IMR-90 (cell line): ENCODE measurements at regions not wholly inside any gene's neighbourhood (a gene's known extent, or its start where the extent isn't known, plus 50 kb on each side); places are given as distances from the start of the nearest gene placed in this dataset.

Experiments used
- ATAC-seq: fragments of 200-7000 bp; cut with Tn5 transposase; 2 replicates; pipeline ENCODE4 v1.9.1; 2020; ENCODE audit warnings: low read depth, mild to moderate bottlenecking, moderate library complexity
- BruUV-seq: library from RNA; stranded (reverse); fragments of 400-500 nt; replicated peaks from 2 replicates; lab custom pipeline; 2021; lab: Mats Ljungman, UMichigan
- CTCF ChIA-PET: fragments of 300-600 bp; formaldehyde crosslinking; extraction: SDS; loops from one replicate; lab custom pipeline; 2021; ENCODE audit warnings: antibody characterized with exemption; lab: Yijun Ruan, JAX
- POLR2A ChIA-PET: fragments of 300-600 bp; sonication (Branson Sonifier 250); formaldehyde crosslinking; loops from one replicate; lab custom pipeline; 2022; ENCODE audit warnings: antibody characterized with exemption; ENCODE audit not compliant: unreplicated experiment; lab: Charles Lee
- DNase-seq: peaks from one replicate; pipeline ENCODE4 v3.0.0; 2013
- H2AFZ ChIP-seq: replicated peaks from 2 replicates; pipeline ENCODE3; 2013; ENCODE audit warnings: low read length, mild to moderate bottlenecking; ENCODE audit not compliant: poor library complexity
- H2AK5ac ChIP-seq: 2 replicates; pipeline ENCODE4 v1.6.1; 2013; ENCODE audit warnings: low read depth, low read length, inconsistent platforms
- H2AK9ac ChIP-seq: replicated peaks from 2 replicates; pipeline ENCODE3; 2013; ENCODE audit warnings: mild to moderate bottlenecking, low read depth, low read length, moderate library complexity; ENCODE audit not compliant: poor library complexity
- H2BK120ac ChIP-seq: 2 replicates; pipeline ENCODE4 v1.6.1; 2013; ENCODE audit warnings: low read depth, low read length, inconsistent platforms
- H2BK15ac ChIP-seq: 3 replicates; pipeline ENCODE4 v1.6.1; 2013; ENCODE audit warnings: low read depth, low read length, inconsistent platforms
- H2BK20ac ChIP-seq: 2 replicates; pipeline ENCODE4 v1.6.1; 2013; ENCODE audit warnings: low read depth, mild to moderate bottlenecking, inconsistent platforms, low read length, moderate library complexity
- H2BK5ac ChIP-seq: 2 replicates; pipeline ENCODE4 v1.6.1; 2013; ENCODE audit warnings: mild to moderate bottlenecking, low read depth, low read length, inconsistent platforms; ENCODE audit not compliant: poor library complexity, severe bottlenecking
- H3K14ac ChIP-seq: replicated peaks from 2 replicates; pipeline ENCODE4 v1.6.1; 2013; ENCODE audit warnings: low read depth, low read length, inconsistent platforms
- H3K18ac ChIP-seq: 2 replicates; pipeline ENCODE4 v1.6.1; 2013; ENCODE audit warnings: low read depth, low read length, control low read depth
- H3K23ac ChIP-seq: 2 replicates; pipeline ENCODE4 v1.6.1; 2013; ENCODE audit warnings: low read depth, low read length, inconsistent platforms
- H3K27ac ChIP-seq: 2 replicates; pipeline ENCODE4 v1.5.1; 2013; ENCODE audit warnings: mild to moderate bottlenecking, control low read depth, low read length; ENCODE audit not compliant: insufficient read depth
- H3K27me3 ChIP-seq: 2 replicates; pipeline ENCODE4 v1.6.1; 2013; ENCODE audit warnings: low read length; ENCODE audit not compliant: control insufficient read depth, insufficient read depth
- H3K36me3 ChIP-seq: 2 replicates; pipeline ENCODE4 v1.6.1; 2013; ENCODE audit warnings: low read length, mixed read lengths; ENCODE audit not compliant: control insufficient read depth, insufficient read depth
- H3K4ac ChIP-seq: 2 replicates; pipeline ENCODE4 v1.6.1; 2013; ENCODE audit warnings: low read depth, low read length, inconsistent platforms
- H3K4me1 ChIP-seq: 2 replicates; pipeline ENCODE4 v1.6.1; 2013; ENCODE audit warnings: low read length, mixed read lengths; ENCODE audit not compliant: control insufficient read depth, insufficient read depth
- H3K4me2 ChIP-seq: 2 replicates; pipeline ENCODE4 v1.6.1; 2013; ENCODE audit warnings: low read depth, mild to moderate bottlenecking, control low read depth, low read length, moderate library complexity
- H3K4me3 ChIP-seq: 2 replicates; pipeline ENCODE4 v1.5.1; 2013; ENCODE audit warnings: low read depth, mild to moderate bottlenecking, control low read depth, low read length, moderate library complexity; ENCODE audit not compliant: insufficient read depth
- H3K56ac ChIP-seq: 2 replicates; pipeline ENCODE4 v1.6.1; 2013; ENCODE audit warnings: low read length, inconsistent platforms; ENCODE audit not compliant: insufficient read depth; ENCODE audit errors: extremely low read depth
- H3K79me1 ChIP-seq, 2 experiments: 2 replicates each; pipeline ENCODE4 v1.6.1; 2013; ENCODE audit warnings: low read length in 2 of 2, inconsistent platforms in 1 of 2, low read depth in 1 of 2
- H3K9ac ChIP-seq: 2 replicates; pipeline ENCODE4 v1.6.1; 2013; ENCODE audit warnings: low read depth, low read length, control low read depth
- H3K9me1 ChIP-seq: 2 replicates; pipeline ENCODE4 v1.6.1; 2013; ENCODE audit warnings: low read length, inconsistent platforms; ENCODE audit not compliant: insufficient read depth
- H3K9me3 ChIP-seq: 2 replicates; pipeline ENCODE4 v1.6.1; 2013; ENCODE audit warnings: low read length; ENCODE audit not compliant: control insufficient read depth, insufficient read depth
- H4K20me1 ChIP-seq: 2 replicates; pipeline ENCODE4 v1.6.1; 2013; ENCODE audit warnings: low read length, inconsistent platforms; ENCODE audit not compliant: insufficient read depth
- H4K5ac ChIP-seq: 2 replicates; pipeline ENCODE4 v1.6.1; 2013; ENCODE audit warnings: mild to moderate bottlenecking, low read depth, low read length, control low read depth
- H4K8ac ChIP-seq, 2 experiments: 2 replicates each; pipeline ENCODE4 v1.6.1; 2013; ENCODE audit warnings: low read depth in 2 of 2, low read length in 2 of 2, control low read depth in 1 of 2, inconsistent platforms in 1 of 2
- H4K91ac ChIP-seq: 2 replicates; pipeline ENCODE4 v1.6.1; 2013; ENCODE audit warnings: low read depth, low read length, inconsistent platforms; ENCODE audit not compliant: insufficient read depth
- BHLHE40 ChIP-seq: fragments of 150-350 bp; IDR thresholded peaks from 2 replicates; pipeline ENCODE4 v1.6.1; 2016; ENCODE audit warnings: mild to moderate bottlenecking, low read depth, low read length
- CEBPB ChIP-seq: IDR thresholded peaks from 2 replicates; pipeline ENCODE4 v1.6.1; 2012; ENCODE audit warnings: low read depth, low read length, improper control_type of control experiment
- CHD1 ChIP-seq: IDR thresholded peaks from 2 replicates; pipeline ENCODE4 v1.6.1; 2012; ENCODE audit warnings: low read depth, low read length, improper control_type of control experiment
- ELK1 ChIP-seq: fragments of 150-350 bp; IDR thresholded peaks from 2 replicates; pipeline ENCODE4 v1.6.1; 2016; ENCODE audit warnings: low read depth, mild to moderate bottlenecking, low read length, moderate library complexity, borderline replicate concordance
- FOS ChIP-seq: fragments of 150-350 bp; IDR thresholded peaks from 2 replicates; pipeline ENCODE4 v1.6.1; 2016; ENCODE audit warnings: low read depth, low read length
- MAFK ChIP-seq: IDR thresholded peaks from 2 replicates; pipeline ENCODE4 v1.6.1; 2012; ENCODE audit warnings: low read depth, low read length, improper control_type of control experiment
- MAZ ChIP-seq: IDR thresholded peaks from 2 replicates; pipeline ENCODE4 v1.6.1; 2012; ENCODE audit warnings: low read depth, mild to moderate bottlenecking, low read length, improper control_type of control experiment, moderate library complexity, borderline replicate concordance
- MXI1 ChIP-seq: IDR thresholded peaks from 2 replicates; pipeline ENCODE4 v1.6.1; 2012; ENCODE audit warnings: low read depth, mild to moderate bottlenecking, low read length, moderate library complexity, borderline replicate concordance
- NFE2L2 ChIP-seq: fragments of 150-350 bp; IDR thresholded peaks from 2 replicates; pipeline ENCODE4 v1.6.1; 2016; ENCODE audit warnings: low read depth, mild to moderate bottlenecking, low read length
- POLR2A ChIP-seq: IDR thresholded peaks from 2 replicates; pipeline ENCODE4 v1.6.1; 2012; ENCODE audit warnings: mild to moderate bottlenecking, low read depth, low read length
- RAD21 ChIP-seq: IDR thresholded peaks from 2 replicates; pipeline ENCODE4 v1.6.1; 2012; ENCODE audit warnings: low read length, improper control_type of control experiment
- RFX5 ChIP-seq: IDR thresholded peaks from 2 replicates; pipeline ENCODE4 v1.8.0; 2012; ENCODE audit warnings: low read depth, mild to moderate bottlenecking, low read length, moderate library complexity
- SMC3 ChIP-seq: fragments of 150-350 bp; IDR thresholded peaks from 2 replicates; pipeline ENCODE4 v1.6.1; 2016; ENCODE audit warnings: low read depth, mild to moderate bottlenecking, antibody characterized with exemption, low read length, moderate library complexity
- USF2 ChIP-seq: fragments of 150-350 bp; IDR thresholded peaks from 2 replicates; pipeline ENCODE4 v1.6.1; 2017; ENCODE audit warnings: mild to moderate bottlenecking, antibody characterized with exemption, low read length, low read depth
- WGBS, 2 experiments: methylation state at CpG; one replicate each; pipeline versions ENCODE4 v1.1.5 to v1.1.7; 2013; ENCODE audit warnings: missing lambda C conversion rate in 2 of 2; ENCODE audit not compliant: insufficient read length in 1 of 2; ENCODE audit errors: extremely low coverage in 2 of 2; 5-methylcytosine and 5-hydroxymethylcytosine counted together
- dilution Hi-C: fragments of 300-500 bp; cut with HindIII; formaldehyde crosslinking; loops from one replicate; pipeline ENCODE4 v1.14.3; 2018; ENCODE audit warnings: low sequenced_read_pairs; ENCODE audit not compliant: unreplicated experiment
- in situ Hi-C: fragments of 300-500 bp; cut with MboI; formaldehyde crosslinking; loops from 3 replicates; pipeline ENCODE4 v1.14.3; 2019; ENCODE audit warnings: low sequenced_read_pairs, inconsistent platforms, mixed read lengths
- intact Hi-C: fragments of 100-400 bp; cut with micrococcal nuclease; formaldehyde crosslinking; loops from 2 replicates; pipeline ENCODE4 v1.10.0; 2022

GRCh38 chr4:33149658-33150524 is 2429.7 kb downstream of the PCDH7 start:
- H2AK5ac ChIP-seq: no peak overlapping the region
- no peaks in the 10 kb centered on the region for H3K79me1 ChIP-seq
- no CpG with 5 or more reads among the region's 5 CpGs for WGBS, 2 experiments
- H4K8ac ChIP-seq: no peak overlapping the region
- intact Hi-C loops (no loop called here), dilution Hi-C loops (no loop called here), in situ Hi-C loops (no loop called here)
- no peak overlapping the region for H4K5ac ChIP-seq
- H3K56ac ChIP-seq: no peak overlapping the region
- no peak overlapping the region for H2BK5ac ChIP-seq
- H3K4me3 ChIP-seq: no peak overlapping the region
- H3K18ac ChIP-seq: no peak overlapping the region
- H4K91ac ChIP-seq: no peak overlapping the region
- TF ChIP-seq CEBPB (no peak), SMC3 (no peak), MAFK (no peak), FOS (no peak), USF2 (no peak), MXI1 (no peak), RAD21 (no peak), CHD1 (no peak), ELK1 (no peak), MAZ (no peak), BHLHE40 (no peak), RFX5 (no peak), NFE2L2 (no peak), POLR2A (no peak)
- H3K4me2 ChIP-seq: no peak overlapping the region
- no peak for DNase-seq
- no peaks in the 10 kb centered on the region for H3K36me3 ChIP-seq
- no peaks in the 10 kb centered on the region for H4K20me1 ChIP-seq
- no peak overlapping the region for H2BK120ac ChIP-seq
- H3K9me3 ChIP-seq: no peaks in the 10 kb centered on the region
- no peaks in the 10 kb centered on the region for H3K9me1 ChIP-seq
- CTCF ChIA-PET: no interaction called here
- H3K4ac ChIP-seq: no peak overlapping the region
- no peaks in the 10 kb centered on the region for H3K27me3 ChIP-seq
- H3K14ac ChIP-seq: no peak overlapping the region
- no TSS peak for BruUV-seq
- H2AK9ac ChIP-seq: no peak overlapping the region
- ATAC-seq: no peak
- no peaks in the 10 kb centered on the region for H3K4me1 ChIP-seq
- H3K27ac ChIP-seq: no peak overlapping the region
- no peak overlapping the region for H2BK15ac ChIP-seq
- POLR2A ChIA-PET: no interaction called here
- H3K9ac ChIP-seq: no peak overlapping the region
- no peak overlapping the region for H2AFZ ChIP-seq
- no peak overlapping the region for H3K23ac ChIP-seq
- H2BK20ac ChIP-seq: no peak overlapping the region
